OCI-LY3 (cell line): ENCODE measurements at regions not wholly inside any gene's neighbourhood (a gene's known extent, or its start where the extent isn't known, plus 50 kb on each side); places are given as distances from the start of the nearest gene placed in this dataset.

ENCODE experiments used
- CTCF ChIP-seq: fragments of 200-600, 300-600 bp; sonication (generic); IDR thresholded peaks from 2 replicates; pipeline ENCODE4 v1.5.1; 2014; ENCODE audit warnings: antibody characterized with exemption, low read length, low read depth
- EZH2phosphoT487 ChIP-seq: fragments of 200-600 bp; shearing (Covaris generic); IDR thresholded peaks from 2 replicates; pipeline ENCODE4 v1.6.1; 2018; ENCODE audit warnings: antibody characterized with exemption, mixed run types, low read depth

GRCh38 chr9:126558051-126558665 lies 55.6 kb upstream of the LMX1B start:
- peak; percentile 93 for TF ChIP-seq CTCF
- no peak for TF ChIP-seq EZH2phosphoT487
